Heart right ventricle (tissue), 16 donors: ENCODE measurements at regions not wholly inside any gene's neighbourhood (a gene's known extent, or its start where the extent isn't known, plus 50 kb on each side); places are given as distances from the start of the nearest gene placed in this dataset.

ENCODE experiments used
- ATAC-seq, 8 donors: fragments of 200-7000 bp; cut with Tn5 transposase; one replicate each; pipeline ENCODE4 v1.9.1; 2020; ENCODE audit warnings: mild to moderate bottlenecking in 8 of 8, moderate library complexity in 8 of 8, moderate number of reproducible peaks in 1 of 8
- DNase-seq, 2 donors: peaks; one replicate each; pipeline ENCODE4 v3.0.0-alpha.2; 2020
- H3K27ac ChIP-seq, 10 donors: fragments of 200-600 bp; sonication (generic) in 2 of 10; one replicate each; pipeline versions ENCODE4 v1.5.0 to v1.8.0; 2020 to 2022; ENCODE audit warnings: mild to moderate bottlenecking in 3 of 10
- H3K27me3 ChIP-seq, 7 donors: fragments of 200-600 bp; one replicate each; pipeline ENCODE4 v1.8.0; 2021 to 2022; ENCODE audit warnings: mild to moderate bottlenecking in 2 of 7
- H3K36me3 ChIP-seq, 9 donors: fragments of 200-600 bp; sonication (generic) in 1 of 9; one replicate each; pipeline versions ENCODE4 v1.5.0 to v1.8.0; 2020 to 2022; ENCODE audit warnings: mild to moderate bottlenecking in 2 of 9
- H3K4me1 ChIP-seq, 9 donors: fragments of 200-600 bp; sonication (generic) in 1 of 9; one replicate each; pipeline versions ENCODE4 v1.5.0 to v1.8.0; 2020 to 2022; ENCODE audit warnings: mild to moderate bottlenecking in 4 of 9
- H3K4me3 ChIP-seq, 10 donors: fragments of 200-600 bp; sonication (generic) in 2 of 10; one replicate each; pipeline versions ENCODE4 v1.5.0 to v1.8.0; 2020 to 2022; ENCODE audit warnings: mild to moderate bottlenecking in 7 of 10, moderate library complexity in 2 of 10
- H3K9me3 ChIP-seq, 11 donors: fragments of 200-600 bp in 10 of 11; sonication (generic) in 2 of 11; one replicate each; pipeline versions ENCODE4 v1.5.0 to v1.8.0; 2013 to 2022; ENCODE audit warnings: mild to moderate bottlenecking in 2 of 11, control low read depth in 1 of 11, moderate library complexity in 1 of 11
- WGBS, 2 donors: extraction: QIAGEN DNeasy Blood & Tissue Kit; methylation state at CpG; one replicate each; pipeline ENCODE4 v1.1.7; 2013; ENCODE audit warnings: inconsistent platforms in 1 of 2; 5-methylcytosine and 5-hydroxymethylcytosine counted together
- intact Hi-C, 10 donors: fragments of 100-400 bp; cut with DNase I; formaldehyde crosslinking; loops; one replicate each; pipeline versions ENCODE4 v1.11.1 to v1.14.2; 2022
- TF ChIP-seq, protein P1 (sequence below), 9 donors: fragments of 200-600 bp; sonication (generic) in 2 of 9; IDR thresholded peaks; one replicate each; pipeline versions ENCODE4 v1.5.0 to v1.8.0; 2021 to 2022; ENCODE audit warnings: antibody characterized with exemption in 9 of 9, mild to moderate bottlenecking in 5 of 9, moderate library complexity in 1 of 9
- donor health status: Arrhythmogenic right ventricular cardiomyopathy.
- donor health status: ischemic (EF 13 %, LVEDD 7.1; RV severe dilation, severe dysfunction).
- donor health status: healthy with polysubstance abuse.
- donor health status: DM: no; HTN: yes; CAD: no.
- donor health status: DM: no; HTN: no; CAD: no.
- donor health status: ischemic (EF 25% LVEDD 6.9; RV normal size, moderate dysfunction).
- donor health status: ischemic (EF 25% LVEDD 5.7; RV mildly dilated, moderate dysfunction).
- donor health status: healthy.
- donor health status: DM: yes; HTN: yes; CAD: no.
- donor health status: Ischemic cardiomyopathy.
- donor health status: ischemic (EF 35%, LVEDD 5.7; RV mildly dilated, moderate dysfunction).
- donor health status: nonischemic (EF 11% LVEDD 7.7; RV severe dilation, severe dysfunction).
- donor health status: DM: yes; HTN: yes; CAD: no.
- donor health status: PGD.
- donor health status: ischemic (EF 29% LVEDD 5.4; RV normal size, mild dysfunction).
- donor health status: nonischemic (EF 23%, LVEDD 6.1; RV moderate dilation, normal function).

DNA sequence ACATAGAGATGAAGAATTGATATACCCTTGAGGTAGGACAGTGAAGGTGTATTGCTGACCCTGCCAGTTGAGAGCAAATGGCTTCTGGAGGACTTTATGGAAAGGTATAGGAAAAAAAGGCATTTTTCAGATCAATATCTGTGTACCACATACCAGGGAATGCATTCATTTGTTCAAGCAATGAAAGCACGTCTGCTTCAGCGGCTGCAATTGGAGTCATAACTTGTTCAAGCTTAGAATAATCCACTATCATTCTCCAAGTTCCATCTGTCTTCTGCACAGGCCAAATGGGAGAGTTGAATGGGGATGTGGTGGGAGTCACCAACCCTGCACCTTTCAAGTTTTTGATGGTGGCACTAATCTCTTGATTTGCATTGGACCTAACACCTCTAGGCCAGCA lies 249.6 kb upstream of the PTER start:
- Histone ChIP-seq H3K9me3 (no peaks in the 10 kb centered on the region), H3K27me3 (no peaks in the 10 kb centered on the region), H3K36me3 (no peaks in the 10 kb centered on the region), H3K4me1 (no peaks in the 10 kb centered on the region), H3K27ac (no peak overlapping the region), H3K4me3 (no peak overlapping the region)
- TF ChIP-seq, protein P1, sequence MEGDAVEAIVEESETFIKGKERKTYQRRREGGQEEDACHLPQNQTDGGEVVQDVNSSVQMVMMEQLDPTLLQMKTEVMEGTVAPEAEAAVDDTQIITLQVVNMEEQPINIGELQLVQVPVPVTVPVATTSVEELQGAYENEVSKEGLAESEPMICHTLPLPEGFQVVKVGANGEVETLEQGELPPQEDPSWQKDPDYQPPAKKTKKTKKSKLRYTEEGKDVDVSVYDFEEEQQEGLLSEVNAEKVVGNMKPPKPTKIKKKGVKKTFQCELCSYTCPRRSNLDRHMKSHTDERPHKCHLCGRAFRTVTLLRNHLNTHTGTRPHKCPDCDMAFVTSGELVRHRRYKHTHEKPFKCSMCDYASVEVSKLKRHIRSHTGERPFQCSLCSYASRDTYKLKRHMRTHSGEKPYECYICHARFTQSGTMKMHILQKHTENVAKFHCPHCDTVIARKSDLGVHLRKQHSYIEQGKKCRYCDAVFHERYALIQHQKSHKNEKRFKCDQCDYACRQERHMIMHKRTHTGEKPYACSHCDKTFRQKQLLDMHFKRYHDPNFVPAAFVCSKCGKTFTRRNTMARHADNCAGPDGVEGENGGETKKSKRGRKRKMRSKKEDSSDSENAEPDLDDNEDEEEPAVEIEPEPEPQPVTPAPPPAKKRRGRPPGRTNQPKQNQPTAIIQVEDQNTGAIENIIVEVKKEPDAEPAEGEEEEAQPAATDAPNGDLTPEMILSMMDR (IDR thresholded peaks at IDR 0.05), result no peak
- ATAC-seq (no peak), DNase-seq (no peak)
- WGBS, 2 donors, result 52 to 75% methylated on average over 2 of the region's 2 CpGs
- intact Hi-C loops, result no loop called here

DNA sequence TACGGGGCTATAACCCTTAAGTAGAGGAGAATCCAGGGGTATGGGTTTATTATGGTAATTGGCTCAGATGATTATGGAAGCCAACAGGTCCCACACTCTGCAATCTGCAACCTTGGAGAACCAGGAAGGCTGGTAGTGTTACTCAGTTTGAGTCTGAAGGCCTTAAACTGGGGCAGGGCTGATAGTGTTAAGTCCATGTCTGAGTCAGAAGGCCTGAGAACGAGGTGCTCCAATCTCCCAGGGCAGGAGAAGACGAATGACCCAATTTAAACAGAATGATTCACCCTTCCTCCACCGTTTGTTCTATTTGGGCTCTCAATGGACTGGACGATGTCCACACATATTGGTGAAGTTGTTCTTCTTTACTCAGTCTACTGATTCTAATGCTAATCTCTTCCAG lies 244.5 kb upstream of the PTER start:
- Histone ChIP-seq H3K36me3 (no peaks in the 10 kb centered on the region), H3K27ac (no peak overlapping the region), H3K4me3 (no peak overlapping the region), H3K9me3 (peaks cover 0 to 4% (median 0%) of the 10 kb centered on the region in 11 donors), H3K4me1 (no peaks in the 10 kb centered on the region), H3K27me3 (no peaks in the 10 kb centered on the region)
- DNase-seq (no peak), ATAC-seq (no peak)
- TF ChIP-seq, protein P1 (IDR thresholded peaks at IDR 0.05), result no peak
- intact Hi-C loops, result no loop called here
- 63 to 64% methylated on average over 5 of the region's 5 CpGs for WGBS, 2 donors

DNA sequence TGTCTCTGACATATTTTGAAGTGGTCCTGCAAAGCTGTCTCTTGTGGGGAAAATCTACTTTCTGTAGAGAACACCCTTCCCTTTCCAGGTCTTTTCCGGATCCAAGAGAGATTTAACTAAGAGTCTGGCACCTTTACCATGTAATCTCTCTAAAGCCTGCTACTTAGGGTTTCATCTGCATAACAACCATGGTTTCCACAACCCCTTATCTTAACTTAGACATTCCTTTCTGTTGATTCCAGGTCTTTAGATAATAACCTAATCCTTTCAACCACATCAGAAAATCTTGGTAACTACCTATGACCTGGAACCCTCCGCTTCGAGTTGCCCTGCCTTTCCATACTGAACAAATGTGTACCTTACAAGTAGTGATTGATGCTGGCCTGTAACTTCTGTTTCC lies 243.6 kb upstream of the PTER start:
- ATAC-seq (no peak), DNase-seq (no peak)
- intact Hi-C loops, result no loop called here
- 63 to 66% methylated on average over 3 of the region's 3 CpGs for WGBS, 2 donors
- no peak overlapping the region for H3K27ac ChIP-seq
- H3K36me3 ChIP-seq, result no peaks in the 10 kb centered on the region
- peaks cover 0 to 4% (median 0%) of the 10 kb centered on the region in 11 donors for H3K9me3 ChIP-seq
- H3K4me1 ChIP-seq, result no peaks in the 10 kb centered on the region
- no peak overlapping the region for H3K4me3 ChIP-seq
- H3K27me3 ChIP-seq, result no peaks in the 10 kb centered on the region
- TF ChIP-seq, protein P1 (IDR thresholded peaks at IDR 0.05), result no peak

DNA sequence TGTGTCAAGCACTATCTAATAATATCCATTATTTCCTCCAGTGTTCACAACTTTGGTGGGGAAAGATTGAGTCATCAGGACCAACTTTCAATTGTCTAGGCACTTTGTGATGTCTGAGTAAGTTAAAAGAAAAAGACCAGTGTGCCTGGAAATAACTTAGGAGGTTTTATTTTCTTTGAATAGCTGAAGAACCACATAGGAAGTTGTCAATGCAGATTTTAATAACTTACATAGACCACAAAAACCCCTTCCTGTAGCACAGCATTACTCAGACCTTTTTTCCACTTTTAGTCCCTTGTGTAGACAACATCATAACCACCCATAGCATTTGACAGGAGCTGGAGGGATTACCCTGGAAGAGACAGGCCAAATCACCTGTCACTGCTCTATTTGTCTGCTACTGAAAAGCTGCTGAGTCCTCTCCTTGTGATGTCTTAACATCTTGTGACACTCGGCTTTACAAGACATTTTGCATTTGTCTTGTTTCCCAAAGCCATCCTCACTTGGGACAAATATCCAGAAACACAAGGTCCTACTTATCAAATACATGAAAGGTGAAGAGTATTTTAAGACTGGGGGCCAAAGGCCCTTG lies 241.5 kb upstream of the PTER start:
- DNase-seq (no peak), ATAC-seq (no peak)
- no peak overlapping the region for H3K4me3 ChIP-seq
- peaks cover 0 to 4% (median 0%) of the 10 kb centered on the region in 11 donors for H3K9me3 ChIP-seq
- intact Hi-C loops, result no loop called here
- H3K4me1 ChIP-seq, result no peaks in the 10 kb centered on the region
- H3K27ac ChIP-seq, result no peak overlapping the region
- 55 to 68% methylated on average over 1 of the region's 1 CpG for WGBS, 2 donors
- H3K27me3 ChIP-seq, result no peaks in the 10 kb centered on the region
- TF ChIP-seq, protein P1 (IDR thresholded peaks at IDR 0.05), result no peak
- H3K36me3 ChIP-seq, result no peaks in the 10 kb centered on the region
